ENCODE measurements at regions not wholly inside any gene's neighbourhood (a gene's known extent, or its start where the extent isn't known, plus 50 kb on each side); places are given as distances from the start of the nearest gene placed in this dataset.
"Not testable (repeated sequence)": the region's sequence is repeated elsewhere in the genome, so short reads cannot be mapped to it uniquely, and the experiment has no call there.

DNA sequence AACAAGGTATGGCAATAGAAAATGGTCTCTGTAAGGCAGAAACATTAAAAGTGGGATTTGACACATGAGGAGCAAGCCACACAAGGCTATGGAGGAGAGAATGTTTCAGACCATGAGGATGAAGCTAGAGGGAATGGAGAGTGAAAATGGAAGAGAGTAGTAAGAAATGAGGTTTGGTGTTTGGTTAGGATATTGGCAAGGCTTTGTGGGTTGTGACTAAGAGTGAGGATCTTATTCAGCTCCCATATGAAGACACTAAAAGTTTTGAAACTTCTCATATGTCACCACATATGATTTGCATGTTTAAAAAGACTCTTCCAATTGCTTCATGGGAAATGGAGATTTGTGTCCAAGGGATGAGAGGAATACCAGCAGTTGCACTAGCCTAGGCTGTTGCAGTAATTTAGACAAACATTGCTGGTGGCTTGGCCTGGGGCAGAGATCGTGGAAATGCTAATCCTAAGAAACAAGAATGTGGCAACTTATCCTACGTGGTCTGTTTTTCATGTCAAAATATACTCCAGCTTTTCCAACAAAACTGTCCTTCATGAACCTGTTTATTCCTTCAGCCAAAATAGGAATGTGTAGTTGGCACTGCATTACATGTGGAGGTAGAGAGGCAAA lies 749.0 kb downstream of the PDCD6IP start:
- DNase-seq: no peak

- no peak for DNase-seq
Measured at GRCh38 chr3:34567266-34567665, 768.8 kb downstream of the PDCD6IP start.

DNA sequence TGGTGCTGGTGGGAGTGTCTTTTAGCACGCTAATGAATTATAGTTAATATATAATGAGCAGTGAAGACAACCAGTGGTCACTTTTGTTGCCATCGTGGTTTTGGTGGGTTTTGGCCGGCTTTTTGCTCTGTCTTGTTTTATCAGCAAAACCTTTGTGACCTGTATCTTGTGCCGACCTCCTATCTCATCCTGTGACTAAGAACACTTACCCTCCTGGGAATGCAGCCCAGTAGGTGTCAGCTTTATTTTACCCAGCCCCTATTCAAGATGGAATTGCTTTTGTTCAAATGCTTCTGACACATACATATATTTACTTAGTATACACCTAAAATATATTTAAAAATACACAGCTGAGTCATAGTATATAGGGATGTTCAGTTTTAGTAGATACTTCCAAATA lies 770.3 kb downstream of the PDCD6IP start:
- DNase-seq: no peak

DNA sequence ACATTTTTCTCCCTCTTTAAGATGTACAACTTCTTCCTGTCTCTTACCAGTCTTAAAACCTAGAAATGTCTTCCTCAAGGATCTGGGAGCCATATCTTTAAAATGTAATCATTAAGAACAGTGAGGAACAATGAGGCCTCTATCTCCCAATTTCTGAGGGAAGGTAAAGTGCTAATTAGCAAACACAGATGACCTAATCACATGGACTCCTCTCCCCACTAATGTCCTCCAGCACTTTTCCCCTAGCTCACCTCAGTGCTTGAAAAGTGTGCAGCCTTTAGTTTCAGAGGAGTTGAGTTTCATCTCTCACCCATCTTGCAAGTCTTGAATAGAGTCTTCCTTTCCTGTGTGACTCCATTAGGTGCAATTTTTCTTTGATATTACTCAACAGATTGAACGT lies 771.0 kb downstream of the PDCD6IP start:
- DNase-seq: no peak

GRCh38 chr3:34570916-34571705 lies 772.7 kb downstream of the PDCD6IP start:
- DNase-seq: no peak

GRCh38 chr3:34571714-34572113 lies 773.3 kb downstream of the PDCD6IP start:
- DNase-seq: no peak

DNA sequence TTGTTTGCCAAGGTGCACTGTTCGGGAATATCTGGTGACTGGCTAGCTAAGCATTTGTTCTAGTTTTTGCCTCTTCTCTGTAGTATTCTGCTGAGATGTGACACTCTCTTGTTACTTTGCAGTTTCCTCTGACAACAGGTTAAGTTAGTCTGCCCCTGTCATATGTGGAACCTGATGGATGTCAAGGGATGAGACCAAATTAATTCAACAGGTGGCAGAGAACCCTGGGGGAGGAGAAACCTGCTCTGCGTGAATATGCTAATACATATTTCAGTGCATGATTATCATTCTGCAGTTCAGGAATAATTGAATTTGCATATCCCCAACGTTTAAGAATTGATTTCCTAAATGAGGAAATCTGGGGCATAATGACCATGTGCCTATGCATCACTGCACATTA lies 777.3 kb downstream of the PDCD6IP start:
- no peak for DNase-seq

GRCh38 chr3:34582055-34582454 lies 783.6 kb downstream of the PDCD6IP start:
- no peak for DNase-seq

- DNase-seq: no peak
Measured at GRCh38 chr3:34583451-34583850, 785.0 kb downstream of the PDCD6IP start.

- DNase-seq: no peak
Measured at GRCh38 chr3:34584971-34585370, 786.5 kb downstream of the PDCD6IP start.

GRCh38 chr3:34599595-34599994 lies 801.2 kb downstream of the PDCD6IP start:
- no peak for DNase-seq

DNA sequence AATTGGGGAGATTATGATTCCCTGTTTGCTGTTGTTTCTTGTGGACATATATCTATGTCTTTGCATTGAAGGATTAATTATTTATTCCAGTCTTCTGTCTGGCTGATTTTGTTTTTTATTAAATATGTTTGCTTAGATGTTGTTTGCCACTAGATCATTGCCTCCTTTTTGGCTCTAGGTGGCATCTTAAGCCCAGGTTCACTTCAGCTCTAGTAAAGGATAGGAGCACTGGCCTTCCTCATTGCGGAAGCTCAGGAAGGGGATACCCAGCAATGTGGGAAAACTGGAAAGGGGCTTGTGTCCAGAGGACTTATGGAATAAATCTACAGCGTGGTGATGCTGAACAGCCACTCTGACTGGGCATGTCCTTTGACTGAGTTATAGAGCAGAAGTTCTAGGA lies 821.6 kb downstream of the PDCD6IP start:
- no peak for DNase-seq

GRCh38 chr3:34626699-34627098 lies 828.3 kb downstream of the PDCD6IP start:
- no peak for DNase-seq

- no peak for DNase-seq
Measured at GRCh38 chr3:34634939-34635338, 836.5 kb downstream of the PDCD6IP start.

GRCh38 chr3:34635352-34635850 lies 837.0 kb downstream of the PDCD6IP start:
- no peak for DNase-seq

DNA sequence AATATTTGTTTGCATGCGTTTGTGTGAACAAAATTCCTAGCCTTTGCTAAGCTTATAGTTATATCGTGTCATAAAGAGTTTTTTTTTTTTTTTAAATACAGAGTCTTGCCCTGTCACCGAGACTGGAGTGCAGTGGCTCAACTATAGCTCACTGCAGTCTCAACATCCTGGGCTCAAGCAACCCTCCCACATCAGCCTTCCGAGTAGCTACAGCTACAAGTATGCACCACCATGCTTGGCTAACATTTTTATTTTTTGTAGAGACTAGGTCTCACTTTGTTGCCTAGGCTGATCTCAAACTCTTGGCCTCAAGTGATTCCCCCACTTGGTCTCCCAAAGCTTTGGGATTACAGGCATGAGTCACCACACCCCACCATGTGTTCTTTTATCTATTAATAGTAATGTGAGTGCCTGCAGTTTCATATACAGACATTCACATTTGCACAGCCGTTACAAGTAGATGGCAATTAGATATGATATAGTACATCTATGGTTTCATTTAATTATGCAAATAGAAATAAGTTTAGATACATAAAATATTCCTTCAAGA lies 848.6 kb downstream of the PDCD6IP start:
- DNase-seq: no peak

DNA sequence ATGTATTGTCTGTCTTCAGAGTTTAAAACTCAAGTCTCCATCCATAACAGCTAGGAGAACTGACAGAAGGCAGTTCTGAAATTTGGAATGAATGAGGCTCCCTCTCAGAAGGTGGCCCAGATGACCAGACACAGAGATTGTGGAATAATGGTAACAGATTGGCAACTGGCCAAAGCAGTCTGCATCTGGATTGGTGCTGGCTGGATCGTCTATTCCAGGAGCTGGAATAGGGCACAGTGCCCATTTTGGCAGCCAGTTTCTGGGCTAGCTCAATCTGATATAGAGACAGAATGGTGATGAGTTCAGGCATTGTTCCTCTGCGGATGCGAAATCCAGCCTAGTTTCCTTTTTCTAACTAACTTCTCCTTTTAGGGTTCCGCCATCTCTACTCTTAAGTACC lies 851.7 kb downstream of the PDCD6IP start:
- DNase-seq: no peak

DNA sequence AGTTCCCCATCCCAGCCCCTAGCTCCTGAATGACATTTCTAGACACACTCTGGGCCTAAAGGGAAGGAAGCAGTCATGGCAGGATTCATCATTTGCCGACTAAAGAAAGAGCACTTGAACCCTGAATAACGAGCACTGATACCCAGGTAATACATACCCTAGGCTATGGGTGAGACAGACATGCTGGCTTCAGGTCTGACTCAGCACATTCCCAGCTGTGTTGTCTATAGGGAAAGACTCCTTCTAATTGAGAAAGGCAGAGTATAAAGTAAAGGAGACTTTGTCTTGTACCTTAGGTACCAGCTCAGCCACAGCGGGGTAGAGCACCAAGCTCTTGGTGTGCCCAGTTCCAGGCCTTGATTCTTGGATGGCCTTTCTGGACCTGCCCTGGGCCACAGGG lies 870.5 kb downstream of the PDCD6IP start:
- no peak for DNase-seq

- no peak for DNase-seq
Measured at GRCh38 chr3:34669490-34669889, 871.1 kb downstream of the PDCD6IP start.

DNA sequence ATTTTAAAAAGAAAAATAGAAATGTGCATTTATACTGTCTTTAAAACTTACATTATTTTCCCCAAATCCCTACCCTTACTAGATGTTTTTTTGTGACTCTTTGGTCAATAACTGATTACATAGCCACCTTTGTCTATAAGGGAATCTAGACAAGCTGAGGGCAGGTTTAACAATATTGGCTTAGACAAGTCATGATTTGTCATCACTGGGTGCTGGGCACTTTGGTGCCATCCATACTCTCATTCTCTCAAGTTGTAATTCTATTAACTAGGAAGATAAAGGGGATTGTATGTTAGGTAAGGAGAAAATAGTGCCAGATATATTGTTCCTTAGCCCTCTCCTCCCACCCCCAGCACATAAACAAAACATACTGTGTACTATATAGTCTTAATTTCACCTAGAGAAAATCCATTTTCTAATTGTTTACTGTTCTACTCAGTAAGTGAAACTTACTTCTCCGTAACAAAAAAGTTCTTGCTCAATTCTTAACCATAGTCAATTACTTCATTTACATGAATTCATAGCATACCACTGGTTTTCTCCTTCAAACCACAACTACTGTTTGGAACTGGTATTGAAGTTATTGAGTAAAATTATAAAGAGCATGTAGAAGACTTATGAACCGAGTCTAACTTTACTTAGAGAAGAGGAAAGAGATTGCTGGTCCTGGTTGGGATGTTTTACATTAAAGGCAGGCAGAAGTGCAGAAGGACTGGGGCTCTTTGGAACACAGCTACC lies 877.1 kb downstream of the PDCD6IP start:
- DNase-seq: no peak

GRCh38 chr3:34676436-34676835 lies 878.0 kb downstream of the PDCD6IP start:
- DNase-seq: no peak

- no peak for DNase-seq
Measured at GRCh38 chr3:34678575-34678974, 880.1 kb downstream of the PDCD6IP start.

GRCh38 chr3:34679055-34679454 lies 880.6 kb downstream of the PDCD6IP start:
- DNase-seq: not testable (repeated sequence)

DNA sequence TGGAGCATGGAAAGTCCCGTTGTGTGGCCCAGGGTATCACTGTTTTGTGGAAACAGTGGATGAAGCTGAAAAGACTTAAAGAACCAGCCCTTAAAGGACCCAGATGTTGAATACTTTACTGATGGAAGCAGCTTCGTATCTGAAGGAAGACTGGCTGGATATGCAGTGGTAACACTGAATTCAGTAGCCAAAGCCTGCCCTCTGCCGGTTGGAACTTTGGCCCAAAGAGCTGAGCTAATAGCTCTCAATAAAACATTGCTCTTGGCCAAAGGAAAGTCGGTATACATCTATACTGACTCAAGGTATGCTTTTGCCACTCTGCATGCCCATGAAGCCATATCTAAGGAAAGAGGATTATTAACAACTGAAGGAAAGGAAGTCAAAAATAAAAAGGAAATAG lies 885.4 kb downstream of the PDCD6IP start:
- DNase-seq: no peak

Measured in NCI-H1436 treated with DMSO at 0.1 percent for 48 hours (cell line).